Karpas-422 (cell line): ENCODE measurements at regions not wholly inside any gene's neighbourhood (a gene's known extent, or its start where the extent isn't known, plus 50 kb on each side); places are given as distances from the start of the nearest gene placed in this dataset.

Experiments used
- DNase-seq: peaks from one replicate; pipeline ENCODE4 v3.0.0-alpha.2; 2015
- H2AFZ ChIP-seq: fragments of 200-600 bp; sonication (generic); 2 replicates; pipeline ENCODE4 v1.6.1; 2014; ENCODE audit warnings: antibody characterized with exemption, low read length, mixed read lengths
- H3K27ac ChIP-seq: fragments of 200-600 bp; sonication (generic); 2 replicates; pipeline ENCODE4 v1.5.1; 2014; ENCODE audit warnings: mild to moderate bottlenecking, low read length, moderate library complexity
- H3K27me3 ChIP-seq: fragments of 200-600 bp; sonication (generic); 2 replicates; pipeline ENCODE4 v1.6.1; 2014; ENCODE audit warnings: low read length, mixed read lengths
- H3K36me3 ChIP-seq: fragments of 200-600 bp; sonication (generic); 2 replicates; pipeline ENCODE4 v1.6.1; 2014; ENCODE audit warnings: low read length, mixed read lengths; ENCODE audit not compliant: insufficient read depth
- H3K4me1 ChIP-seq: fragments of 200-600 bp; sonication (generic); 2 replicates; pipeline ENCODE4 v1.6.1; 2014; ENCODE audit warnings: mild to moderate bottlenecking, low read length, mixed read lengths
- H3K4me2 ChIP-seq: fragments of 200-600 bp; sonication (generic); 2 replicates; pipeline ENCODE4 v1.6.1; 2014; ENCODE audit warnings: low read length, low read depth, mild to moderate bottlenecking; ENCODE audit not compliant: poor library complexity, severe bottlenecking
- H3K4me3 ChIP-seq: fragments of 200-600 bp; sonication (generic); 2 replicates; pipeline ENCODE4 v1.5.1; 2014; ENCODE audit warnings: mild to moderate bottlenecking, antibody characterized with exemption, low read length, mixed read lengths
- H3K79me2 ChIP-seq: fragments of 200-600 bp; sonication (generic); 2 replicates; pipeline ENCODE4 v1.6.1; 2014; ENCODE audit warnings: mild to moderate bottlenecking, low read length, mixed read lengths
- H3K9ac ChIP-seq: fragments of 200-600 bp; sonication (generic); 2 replicates; pipeline ENCODE4 v1.6.0; 2014; ENCODE audit warnings: low read length
- H3K9me2 ChIP-seq: fragments of 200-600 bp; sonication (generic), shearing (Covaris generic); replicated peaks from 2 replicates; pipeline ENCODE4 v1.6.0; 2014; ENCODE audit warnings: mild to moderate bottlenecking, low read length, moderate library complexity; ENCODE audit not compliant: insufficient read depth
- H3K9me3 ChIP-seq: fragments of 300-700, 200-600 bp; sonication (generic); 2 replicates; pipeline ENCODE4 v1.6.1; 2014; ENCODE audit warnings: low read length, mixed read lengths
- H4K20me1 ChIP-seq: fragments of 200-600 bp; sonication (generic); 2 replicates; pipeline ENCODE4 v1.6.1; 2014; ENCODE audit warnings: mild to moderate bottlenecking, antibody characterized with exemption, low read length, low read depth; ENCODE audit not compliant: insufficient read depth

DNA sequence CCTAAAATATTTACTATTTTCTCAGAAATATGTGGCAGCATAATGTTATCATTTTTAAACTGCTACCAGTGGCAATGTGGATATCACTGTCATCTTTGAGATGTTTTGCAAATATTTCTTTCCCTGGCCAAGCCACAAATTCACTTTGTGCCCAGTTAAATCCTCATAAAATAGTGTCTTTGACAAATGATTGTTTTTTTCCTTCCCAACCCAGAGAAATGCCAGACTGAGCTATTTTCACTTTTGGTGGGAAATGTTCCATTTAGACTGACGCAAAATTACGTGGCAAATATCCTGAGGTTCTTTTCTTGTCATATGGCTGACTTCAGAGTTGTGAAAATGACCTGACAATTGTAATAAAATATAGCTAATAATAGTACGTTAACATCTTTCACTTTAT, 807.0 kb upstream of the SOX9 start:
- no peak overlapping the region for H3K9ac ChIP-seq

DNA sequence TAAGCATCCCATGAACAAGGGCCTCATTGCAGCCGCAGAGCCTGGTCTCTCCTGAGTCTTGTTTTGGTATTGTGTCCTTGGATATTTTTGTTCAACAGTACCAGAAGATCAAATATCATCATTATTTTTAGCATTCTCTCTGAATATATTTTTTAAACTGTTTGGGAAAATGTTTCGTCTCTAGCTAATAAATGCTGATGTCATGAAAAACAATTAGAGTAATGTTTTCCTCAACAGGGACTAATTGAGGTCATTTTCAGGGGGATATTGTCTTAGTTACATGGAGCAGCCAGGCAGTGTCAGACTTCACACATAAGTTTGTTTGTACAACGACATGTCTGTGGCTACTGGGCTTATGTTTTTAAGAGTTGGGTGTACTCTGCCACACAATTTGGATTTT, 805.3 kb upstream of the SOX9 start:
- H3K4me1 ChIP-seq, result no peaks in the 10 kb centered on the region

More for the DNA sequence above, 807.0 kb upstream of the SOX9 start:
- H3K9me2 ChIP-seq, result no peaks in the 10 kb centered on the region
- H3K4me3 ChIP-seq, result no peak overlapping the region
- H3K4me2 ChIP-seq, result no peak overlapping the region
- H3K36me3 ChIP-seq, result no peaks in the 10 kb centered on the region
- H3K27ac ChIP-seq, result no peak overlapping the region
- no peak for DNase-seq
- H3K27me3 ChIP-seq, result no peaks in the 10 kb centered on the region
- H3K9me3 ChIP-seq, result no peaks in the 10 kb centered on the region
- H2AFZ ChIP-seq, result no peak overlapping the region
- no peaks in the 10 kb centered on the region for H3K4me1 ChIP-seq
- H4K20me1 ChIP-seq, result no peaks in the 10 kb centered on the region
- H3K79me2 ChIP-seq, result no peaks in the 10 kb centered on the region

DNA sequence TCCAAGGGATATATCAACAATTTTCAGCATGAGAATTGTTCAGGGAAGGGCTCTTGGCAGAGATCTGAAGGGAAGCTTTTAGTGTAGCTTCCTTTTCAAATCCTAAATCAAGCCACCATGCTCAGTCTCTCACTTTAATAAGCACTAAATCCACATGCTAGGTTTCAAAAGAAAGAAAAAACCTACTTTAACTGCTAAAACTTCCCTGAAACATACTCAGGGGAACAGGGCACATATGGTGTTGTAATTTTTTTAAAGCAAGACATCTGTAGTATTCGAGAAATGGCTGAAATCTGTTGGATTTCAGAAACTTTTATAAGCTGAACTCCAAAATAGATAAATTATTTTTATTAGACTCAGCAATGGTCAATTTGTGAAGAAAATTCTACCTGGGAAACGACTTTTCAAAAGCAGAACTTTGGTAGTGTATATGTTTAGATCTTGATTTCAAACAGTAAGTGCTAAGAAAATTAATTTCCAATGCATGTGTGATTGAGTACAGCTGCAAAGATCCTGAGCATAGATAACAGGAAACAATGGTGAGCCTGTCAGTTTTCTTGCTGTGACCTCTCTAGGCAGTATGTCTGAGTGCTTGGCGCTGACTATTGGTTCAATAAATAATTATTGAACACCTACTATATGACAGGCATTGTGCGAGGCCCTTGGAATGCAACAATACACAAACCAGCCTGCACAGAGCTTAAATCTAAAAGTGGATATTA, 804.5 kb upstream of the SOX9 start:
- H3K27me3 ChIP-seq, result no peaks in the 10 kb centered on the region
- no peak overlapping the region for H3K4me2 ChIP-seq
- H3K9ac ChIP-seq, result no peak overlapping the region
- no peaks in the 10 kb centered on the region for H3K36me3 ChIP-seq
- H3K4me1 ChIP-seq, result no peaks in the 10 kb centered on the region
- no peak for DNase-seq
- no peaks in the 10 kb centered on the region for H4K20me1 ChIP-seq
- no peaks in the 10 kb centered on the region for H3K9me2 ChIP-seq
- no peak overlapping the region for H3K27ac ChIP-seq
- H3K4me3 ChIP-seq, result no peak overlapping the region
- no peaks in the 10 kb centered on the region for H3K9me3 ChIP-seq
- no peak overlapping the region for H2AFZ ChIP-seq
- no peaks in the 10 kb centered on the region for H3K79me2 ChIP-seq

More for the DNA sequence above, 805.3 kb upstream of the SOX9 start:
- Histone ChIP-seq H3K4me3 (no peak overlapping the region), H3K27me3 (no peaks in the 10 kb centered on the region), H3K9me3 (no peaks in the 10 kb centered on the region), H3K27ac (no peak overlapping the region), H3K79me2 (no peaks in the 10 kb centered on the region), H3K4me2 (no peak overlapping the region), H4K20me1 (no peaks in the 10 kb centered on the region), H3K36me3 (no peaks in the 10 kb centered on the region), H3K9ac (no peak overlapping the region), H2AFZ (no peak overlapping the region), H3K9me2 (no peaks in the 10 kb centered on the region)
- no peak for DNase-seq

DNA sequence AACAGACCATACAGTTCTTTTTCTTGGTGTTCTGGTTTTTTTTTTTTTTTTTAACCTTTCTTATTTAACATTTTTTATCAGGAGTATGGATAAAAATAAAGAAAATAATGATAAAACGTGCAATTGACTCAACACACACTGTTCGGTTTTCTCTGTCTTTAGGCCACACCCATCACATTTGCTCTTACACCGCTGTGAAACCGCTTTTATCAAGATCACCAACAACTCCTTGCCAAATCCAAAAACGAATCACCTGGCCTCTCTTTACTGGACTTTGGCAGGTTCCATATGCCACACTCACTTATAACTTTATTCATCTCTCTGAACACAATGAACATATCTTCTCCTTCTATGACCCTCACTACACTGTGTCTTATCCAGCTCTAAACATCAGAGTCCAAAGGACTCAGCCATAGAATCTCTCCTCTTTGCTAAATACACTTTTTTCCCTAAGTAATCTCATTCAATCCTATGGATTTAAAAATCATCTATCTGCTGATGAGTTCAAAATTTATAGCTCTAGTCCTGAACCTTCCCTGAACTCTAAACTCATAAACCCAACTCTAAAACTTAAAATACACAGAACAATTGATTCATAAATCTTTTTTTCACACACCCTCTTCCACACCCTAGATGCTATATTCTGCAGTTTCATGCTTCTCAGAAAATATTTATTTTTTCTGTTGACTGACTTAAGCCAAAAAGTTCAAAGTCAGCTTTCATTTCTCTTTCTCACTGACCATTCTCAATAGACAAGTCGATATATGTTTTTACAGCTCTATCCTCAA, 800.6 kb upstream of the SOX9 start:
- Histone ChIP-seq H3K9me3 (no peaks in the 10 kb centered on the region), H3K9ac (no peak overlapping the region), H3K27me3 (no peaks in the 10 kb centered on the region), H3K36me3 (no peaks in the 10 kb centered on the region), H2AFZ (no peak overlapping the region), H3K27ac (no peak overlapping the region), H3K4me2 (no peak overlapping the region), H3K9me2 (no peaks in the 10 kb centered on the region), H3K79me2 (no peaks in the 10 kb centered on the region), H4K20me1 (no peaks in the 10 kb centered on the region), H3K4me3 (no peak overlapping the region), H3K4me1 (no peaks in the 10 kb centered on the region)
- DNase-seq, result no peak

DNA sequence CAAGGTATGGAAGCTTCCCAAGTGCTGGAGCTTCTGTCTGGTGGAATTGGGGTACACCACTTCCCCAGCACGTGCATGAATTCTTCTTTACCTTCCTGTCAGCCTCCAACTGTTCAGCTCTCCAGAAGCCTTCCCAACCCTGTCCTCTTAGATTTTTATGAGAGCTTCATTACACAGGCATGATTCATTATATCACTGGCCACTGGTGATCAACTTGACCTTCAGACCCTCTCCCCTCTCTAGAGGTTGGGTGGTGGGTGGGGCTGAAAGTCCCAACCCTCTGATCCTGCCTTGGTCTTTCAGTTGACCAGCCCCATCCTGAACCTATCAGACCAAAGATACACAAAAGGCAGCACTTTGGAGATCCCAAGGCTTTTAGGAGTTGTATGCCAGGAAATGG, 795.7 kb upstream of the SOX9 start:
- H3K36me3 ChIP-seq, result no peaks in the 10 kb centered on the region
- no peaks in the 10 kb centered on the region for H3K9me3 ChIP-seq

DNA sequence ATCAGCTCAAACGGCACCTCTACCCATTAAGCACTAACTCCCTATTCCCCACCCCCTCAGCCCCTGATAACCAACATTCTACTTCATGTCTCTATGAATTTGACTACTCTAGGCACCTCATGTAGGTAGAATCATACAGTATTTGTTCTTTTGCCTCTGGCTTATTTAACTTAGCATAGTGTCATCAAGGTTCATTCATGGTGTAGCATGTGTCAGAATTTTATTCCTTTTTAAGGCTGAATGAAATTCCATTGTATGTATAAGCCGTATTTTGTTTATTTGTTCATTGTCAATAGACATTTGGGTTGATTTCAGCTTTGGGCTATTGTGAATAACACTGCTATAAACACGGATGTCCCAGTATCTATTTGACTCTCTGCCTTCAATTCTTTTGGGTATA, 794.9 kb upstream of the SOX9 start:
- no peak for DNase-seq
- H3K79me2 ChIP-seq, result no peaks in the 10 kb centered on the region
- no peaks in the 10 kb centered on the region for H3K4me1 ChIP-seq
- no peaks in the 10 kb centered on the region for H3K9me2 ChIP-seq
- H2AFZ ChIP-seq, result no peak overlapping the region
- H3K4me3 ChIP-seq, result no peak overlapping the region
- no peaks in the 10 kb centered on the region for H3K36me3 ChIP-seq
- H3K27ac ChIP-seq, result no peak overlapping the region
- H3K9me3 ChIP-seq, result no peaks in the 10 kb centered on the region
- H4K20me1 ChIP-seq, result no peaks in the 10 kb centered on the region
- no peak overlapping the region for H3K9ac ChIP-seq
- H3K27me3 ChIP-seq, result no peaks in the 10 kb centered on the region
- H3K4me2 ChIP-seq, result no peak overlapping the region

More for the DNA sequence above, 795.7 kb upstream of the SOX9 start:
- H3K27ac ChIP-seq, result no peak overlapping the region
- H4K20me1 ChIP-seq, result no peaks in the 10 kb centered on the region
- H3K27me3 ChIP-seq, result no peaks in the 10 kb centered on the region
- no peaks in the 10 kb centered on the region for H3K9me2 ChIP-seq
- DNase-seq, result no peak
- no peak overlapping the region for H3K4me3 ChIP-seq
- H3K4me2 ChIP-seq, result no peak overlapping the region
- H3K9ac ChIP-seq, result no peak overlapping the region
- H3K79me2 ChIP-seq, result no peaks in the 10 kb centered on the region
- no peaks in the 10 kb centered on the region for H3K4me1 ChIP-seq
- no peak overlapping the region for H2AFZ ChIP-seq

DNA sequence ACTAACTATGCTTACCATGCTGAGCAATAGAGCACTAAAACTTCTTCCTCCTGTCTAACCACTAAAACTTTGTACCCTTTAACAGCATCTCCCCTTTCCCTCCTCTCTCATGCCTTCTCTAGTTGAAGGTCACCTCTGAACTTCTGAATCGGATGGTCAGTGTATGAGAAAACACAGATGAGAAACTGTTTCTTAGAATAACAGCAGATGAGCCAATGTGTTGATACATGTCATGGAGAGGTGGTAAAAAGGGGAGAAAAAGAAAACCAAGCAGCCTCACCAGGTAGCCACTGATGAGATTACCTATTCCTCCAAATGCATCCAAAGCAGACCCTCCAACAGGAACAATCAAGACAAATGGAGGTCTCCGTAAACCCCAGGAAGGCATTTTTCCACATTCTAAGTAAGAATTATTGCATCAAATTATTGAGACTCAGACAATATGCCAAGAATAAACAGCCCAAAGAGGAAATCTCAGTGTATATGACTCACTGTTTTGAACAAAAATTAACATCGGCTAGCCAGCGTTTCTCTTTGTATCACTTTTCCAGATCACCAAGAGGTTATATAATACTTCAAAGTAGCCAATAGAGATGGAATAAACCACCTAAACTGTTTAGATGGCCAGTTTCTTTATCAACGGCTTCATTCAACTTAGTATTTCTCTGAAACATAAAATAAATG, 793.3 kb upstream of the SOX9 start:
- no peaks in the 10 kb centered on the region for H4K20me1 ChIP-seq
- no peaks in the 10 kb centered on the region for H3K36me3 ChIP-seq
- H3K79me2 ChIP-seq, result no peaks in the 10 kb centered on the region
- no peaks in the 10 kb centered on the region for H3K27me3 ChIP-seq
- no peak overlapping the region for H3K4me3 ChIP-seq
- no peaks in the 10 kb centered on the region for H3K9me3 ChIP-seq
- H2AFZ ChIP-seq, result no peak overlapping the region
- H3K4me1 ChIP-seq, result no peaks in the 10 kb centered on the region
- H3K27ac ChIP-seq, result no peak overlapping the region
- H3K9ac ChIP-seq, result no peak overlapping the region
- H3K9me2 ChIP-seq, result no peaks in the 10 kb centered on the region
- H3K4me2 ChIP-seq, result no peak overlapping the region
- DNase-seq, result no peak
